HG03097 (cell line): ENCODE measurements at regions not wholly inside any gene's neighbourhood (a gene's known extent, or its start where the extent isn't known, plus 50 kb on each side); places are given as distances from the start of the nearest gene placed in this dataset.
"Not testable (repeated sequence)": the region's sequence is repeated elsewhere in the genome, so short reads cannot be mapped to it uniquely, and the experiment has no call there.

Experiments used
- ATAC-seq: cut with Tn5 transposase; IDR thresholded peaks from one replicate; pipeline ENCODE4 v1.9.1; 2021; ENCODE audit not compliant: unreplicated experiment, low FRiP score

DNA sequence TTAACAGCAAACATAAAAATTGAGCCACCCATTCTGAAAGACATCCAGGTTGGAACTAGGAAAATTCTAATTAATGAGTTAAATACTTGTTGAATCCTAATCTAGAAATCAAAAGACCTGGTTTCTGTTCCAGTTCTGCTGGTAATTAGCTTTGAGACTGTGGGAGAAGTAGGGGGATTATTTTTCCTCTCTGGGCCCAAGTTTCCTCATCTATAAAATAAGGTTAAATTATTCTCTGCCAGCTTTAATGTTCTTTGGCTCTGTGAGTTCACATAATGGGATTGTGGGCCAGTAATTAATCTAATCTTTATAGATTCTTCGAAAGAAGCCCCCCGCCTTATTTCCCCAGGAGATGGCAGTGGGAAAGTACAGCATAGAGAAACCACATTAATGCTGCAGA lies 104.6 kb downstream of the ENC1 start:
- ATAC-seq = no peak

DNA sequence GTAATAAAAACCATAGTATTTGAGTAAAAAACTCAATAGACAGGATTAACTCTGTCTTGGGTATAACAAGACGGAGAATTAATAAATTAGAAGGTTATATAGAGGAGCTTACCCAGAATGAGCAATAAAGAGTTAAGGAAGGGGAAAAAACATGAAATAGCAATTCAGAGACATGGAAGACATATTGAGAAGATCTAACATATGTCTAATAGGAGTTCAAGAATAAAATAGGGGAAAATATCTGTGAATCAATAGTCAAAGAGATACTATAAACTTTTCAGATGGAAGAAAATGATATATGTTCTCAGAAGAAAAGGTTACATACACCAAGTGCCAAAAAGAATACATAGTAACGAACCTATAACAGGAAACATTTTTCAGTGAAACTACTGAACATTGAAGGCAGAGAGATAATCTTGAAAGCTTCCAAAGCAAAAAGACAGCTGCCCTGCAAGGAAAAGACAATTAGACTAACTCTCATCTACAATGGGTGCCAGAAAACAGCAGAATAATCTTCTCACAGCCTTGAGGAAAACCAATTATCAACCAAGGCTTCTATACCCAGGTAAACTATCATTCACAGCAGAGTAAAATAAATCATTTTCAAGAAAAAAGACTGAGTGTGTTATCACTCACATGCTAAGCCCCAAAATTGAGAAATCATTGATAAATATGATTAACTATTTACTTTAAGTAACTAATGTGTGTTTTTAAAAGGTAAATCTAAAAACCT lies 106.0 kb downstream of the ENC1 start:
- ATAC-seq = no peak

DNA sequence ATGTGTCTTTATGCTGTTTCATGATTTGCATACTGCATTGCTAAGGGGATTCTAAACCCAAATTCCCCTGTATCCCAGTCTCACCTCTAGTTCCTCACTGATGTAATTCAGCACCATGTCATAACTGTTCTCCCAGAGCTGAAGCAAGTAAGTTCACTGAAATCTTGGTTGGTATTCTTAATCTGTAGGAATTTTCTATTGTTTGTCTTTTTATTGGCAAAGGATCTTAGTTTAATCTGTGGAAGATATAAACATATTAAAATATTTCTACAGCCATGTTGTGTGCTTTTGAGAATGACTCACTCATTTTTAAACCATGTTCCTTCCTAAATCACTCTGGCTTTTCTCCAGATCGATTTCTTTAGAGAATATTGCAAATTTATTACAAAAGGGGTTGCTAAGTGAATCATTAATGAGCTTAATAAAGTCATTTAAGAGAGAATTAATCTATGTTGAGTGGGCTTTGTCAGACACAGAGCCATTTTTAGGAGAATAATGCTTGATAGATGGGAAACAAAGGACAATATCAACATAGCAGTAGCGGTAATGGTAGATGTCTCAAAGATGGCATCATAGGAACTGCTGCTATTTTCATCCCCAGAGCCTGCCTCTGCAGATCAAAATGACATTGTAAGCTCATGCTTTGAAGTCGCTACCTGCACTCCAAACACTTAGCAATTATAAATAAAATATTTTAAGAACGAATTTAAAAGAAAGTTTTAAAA lies 110.0 kb downstream of the ENC1 start:
- no peak for ATAC-seq

DNA sequence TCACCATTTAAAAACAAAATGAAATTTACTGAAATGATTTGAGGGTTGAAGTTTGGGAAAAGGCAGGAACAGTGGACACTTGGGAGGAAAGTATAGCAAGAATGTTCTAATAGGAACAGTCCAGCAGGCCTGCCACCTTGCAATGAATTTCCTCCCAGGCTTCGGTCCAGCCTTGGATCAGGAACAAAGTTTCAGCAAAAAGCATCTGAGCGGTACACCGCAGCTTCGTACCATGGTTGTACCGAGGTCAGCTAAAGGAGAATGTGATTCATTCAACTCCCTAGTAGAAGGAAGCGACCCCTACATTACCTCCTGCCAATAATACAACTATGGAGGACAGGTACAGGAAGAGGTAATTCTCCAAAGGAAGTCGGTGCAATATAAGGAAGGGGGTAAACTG lies 111.4 kb downstream of the ENC1 start:
- ATAC-seq = no peak

DNA sequence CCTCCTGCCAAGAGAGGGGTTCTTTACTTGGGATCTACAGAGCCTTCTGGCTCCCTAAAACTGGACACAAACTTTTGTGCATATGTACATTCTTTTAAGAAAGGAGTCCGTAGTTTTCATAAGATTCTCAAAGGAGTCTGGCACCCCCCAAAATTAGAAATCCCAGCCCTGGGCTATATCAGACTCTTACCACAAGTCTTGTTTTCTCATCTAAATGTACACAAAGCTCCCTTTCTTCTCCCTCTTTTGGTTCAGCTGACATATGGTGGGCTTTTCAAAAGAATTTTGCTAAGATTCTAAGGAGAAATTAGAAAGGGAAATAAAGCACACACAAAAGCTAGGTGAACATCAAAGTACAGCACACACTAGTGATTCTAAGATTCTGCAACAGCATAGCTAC lies 114.4 kb downstream of the ENC1 start:
- ATAC-seq = no peak

DNA sequence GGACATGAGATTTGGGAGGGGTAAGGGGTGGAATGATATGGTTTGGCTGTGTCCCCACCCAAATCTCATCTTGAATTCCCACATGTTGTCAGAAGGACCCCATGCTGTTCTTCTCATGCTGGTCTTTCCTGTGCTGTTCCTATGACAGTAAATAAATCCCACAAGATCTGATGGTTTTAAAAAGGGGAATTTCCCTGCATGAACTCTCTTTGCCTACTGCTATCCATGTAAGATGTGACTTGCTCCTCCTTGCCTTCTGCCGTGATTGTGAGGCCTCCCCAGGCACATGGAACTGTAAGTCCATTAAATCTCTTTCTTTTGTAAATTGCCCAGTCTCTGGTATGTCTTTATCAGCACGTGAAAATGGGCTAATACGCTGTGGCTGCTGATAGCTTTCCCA lies 115.8 kb downstream of the ENC1 start:
- not testable (repeated sequence) for ATAC-seq

DNA sequence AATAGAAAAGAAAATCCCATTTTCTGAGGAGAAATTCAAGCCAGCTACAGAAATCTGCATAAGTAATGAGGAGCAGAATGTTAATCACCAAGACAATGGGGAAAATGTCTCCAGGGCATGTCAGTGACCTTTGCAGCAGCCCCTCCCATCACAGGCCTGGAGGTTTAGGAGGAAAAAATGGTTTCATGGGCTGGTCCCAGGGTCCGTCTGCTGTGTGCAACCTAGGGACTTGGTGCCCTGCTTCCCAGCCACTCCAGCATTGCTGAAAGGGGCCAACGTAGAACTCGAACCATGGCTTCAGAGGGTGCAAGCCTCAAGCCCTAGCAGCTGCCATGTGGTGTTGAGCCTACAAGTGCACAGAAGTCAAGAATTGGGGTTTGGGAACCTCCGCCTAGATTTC lies 116.8 kb downstream of the ENC1 start:
- ATAC-seq = not testable (repeated sequence)

DNA sequence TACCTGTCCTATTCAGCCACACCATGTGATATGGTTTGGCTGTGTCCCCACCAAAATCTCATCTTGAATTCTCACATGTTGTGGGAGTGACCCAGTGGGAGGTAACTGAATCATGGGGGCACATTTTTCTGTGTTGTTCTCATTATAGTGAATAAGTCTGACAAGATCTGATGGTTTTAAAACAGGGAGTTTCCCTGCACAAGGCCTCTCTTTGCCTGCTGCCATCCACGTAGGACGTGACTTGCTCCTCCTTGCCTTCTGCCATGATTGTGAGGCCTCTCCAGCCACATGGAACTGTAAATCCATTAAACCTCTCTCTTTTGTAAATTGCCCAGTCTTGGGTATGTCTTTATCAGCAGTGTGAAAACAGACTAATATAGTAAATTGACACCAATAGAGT lies 117.7 kb downstream of the ENC1 start:
- ATAC-seq = not testable (repeated sequence)

DNA sequence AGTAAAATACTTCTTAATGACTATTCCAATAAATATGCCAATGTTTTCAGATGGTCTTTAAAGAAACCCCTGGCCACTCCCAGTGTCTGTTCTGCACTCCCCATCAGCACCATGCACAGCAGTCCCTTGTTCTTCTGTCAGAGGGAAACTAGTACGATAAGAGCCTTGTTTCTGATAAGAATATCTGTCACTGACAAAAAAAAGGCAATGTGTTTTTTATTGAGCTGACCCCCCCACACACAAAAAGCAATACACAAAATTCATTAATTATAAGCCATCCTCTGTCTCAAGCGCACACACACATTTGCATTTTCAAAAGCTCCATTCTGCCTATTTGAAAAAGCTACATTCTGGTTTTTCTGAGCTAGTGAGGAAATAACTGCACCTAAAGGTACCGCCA lies 119.1 kb downstream of the ENC1 start:
- no peak for ATAC-seq

DNA sequence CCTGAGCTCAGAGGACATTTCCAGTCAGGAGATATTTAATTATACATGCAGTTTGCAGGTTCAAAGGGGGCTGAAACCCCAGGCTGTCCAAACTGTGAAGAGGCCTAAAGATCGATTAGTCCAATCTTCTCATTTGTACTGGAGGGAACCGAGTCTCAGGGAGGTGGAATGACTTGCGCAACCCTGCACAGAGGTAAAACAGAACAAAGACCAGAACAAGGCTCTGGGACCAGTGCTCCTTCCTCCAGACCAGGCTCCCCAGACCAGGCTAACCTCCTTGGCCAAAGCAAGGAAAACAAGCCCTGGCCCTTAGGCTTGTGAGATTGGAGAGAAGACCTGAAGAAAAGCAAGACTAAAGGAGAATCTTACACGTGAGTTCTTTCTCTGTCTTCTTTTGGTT lies 120.8 kb downstream of the ENC1 start:
- no peak for ATAC-seq

DNA sequence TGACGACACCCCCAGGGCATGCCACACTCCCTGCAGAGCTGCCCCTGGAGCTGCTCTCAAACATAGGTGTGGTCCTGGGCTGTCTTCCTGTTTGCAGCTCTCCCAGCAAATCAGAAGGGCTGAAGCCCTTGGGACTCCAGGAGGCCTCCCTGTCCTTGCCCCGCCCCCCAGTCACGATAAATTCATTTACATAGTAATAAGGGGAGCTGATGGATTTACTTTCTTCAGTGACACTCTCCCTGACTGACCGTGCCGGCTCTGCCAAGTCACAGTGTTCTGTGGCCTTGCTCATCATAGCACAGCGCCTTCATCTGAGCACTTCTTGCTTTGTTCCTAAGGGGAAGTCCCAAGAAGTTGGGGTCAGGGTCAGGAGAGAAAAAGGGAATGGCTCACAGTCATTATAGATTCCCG lies 121.4 kb downstream of the ENC1 start:
- no peak for ATAC-seq

DNA sequence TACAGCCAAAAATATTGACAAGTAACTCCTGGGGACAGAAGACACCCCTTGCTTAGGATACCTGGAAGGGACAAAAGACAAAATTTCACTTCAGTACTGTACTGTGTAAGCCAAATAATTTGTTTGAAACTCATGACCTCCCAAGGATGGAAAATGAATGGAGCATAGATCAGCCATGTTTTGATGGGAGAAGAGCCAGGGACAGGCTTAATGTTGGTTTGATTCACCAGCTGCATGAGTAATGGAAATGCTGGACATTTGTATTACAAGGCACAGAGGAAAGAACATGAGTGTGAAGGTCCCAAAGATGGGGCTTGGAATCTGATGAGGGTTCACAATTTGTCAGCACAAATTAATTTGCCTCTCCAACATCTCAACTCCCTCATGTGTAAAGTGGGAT lies 122.8 kb downstream of the ENC1 start:
- no peak for ATAC-seq

DNA sequence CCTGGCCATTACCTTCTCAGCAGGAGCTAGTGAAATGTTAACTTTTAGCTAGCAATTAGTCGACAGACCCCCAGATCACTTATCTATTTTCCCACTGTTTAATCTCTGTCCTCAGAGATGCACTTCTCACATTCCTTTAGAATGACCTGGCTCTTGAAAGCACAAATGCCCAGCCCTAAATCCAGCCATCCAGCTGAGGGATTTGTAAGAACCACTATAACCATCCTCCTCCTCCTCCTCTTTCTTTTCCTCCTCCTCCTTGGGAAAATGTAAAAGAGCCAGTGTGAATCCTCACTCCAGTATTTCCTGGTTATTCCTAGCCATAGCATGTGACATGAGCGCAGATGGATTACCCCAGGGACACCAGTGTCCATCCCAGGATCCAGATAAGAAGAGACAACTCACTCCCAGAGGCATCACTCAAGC lies 124.3 kb downstream of the ENC1 start:
- ATAC-seq = no peak

DNA sequence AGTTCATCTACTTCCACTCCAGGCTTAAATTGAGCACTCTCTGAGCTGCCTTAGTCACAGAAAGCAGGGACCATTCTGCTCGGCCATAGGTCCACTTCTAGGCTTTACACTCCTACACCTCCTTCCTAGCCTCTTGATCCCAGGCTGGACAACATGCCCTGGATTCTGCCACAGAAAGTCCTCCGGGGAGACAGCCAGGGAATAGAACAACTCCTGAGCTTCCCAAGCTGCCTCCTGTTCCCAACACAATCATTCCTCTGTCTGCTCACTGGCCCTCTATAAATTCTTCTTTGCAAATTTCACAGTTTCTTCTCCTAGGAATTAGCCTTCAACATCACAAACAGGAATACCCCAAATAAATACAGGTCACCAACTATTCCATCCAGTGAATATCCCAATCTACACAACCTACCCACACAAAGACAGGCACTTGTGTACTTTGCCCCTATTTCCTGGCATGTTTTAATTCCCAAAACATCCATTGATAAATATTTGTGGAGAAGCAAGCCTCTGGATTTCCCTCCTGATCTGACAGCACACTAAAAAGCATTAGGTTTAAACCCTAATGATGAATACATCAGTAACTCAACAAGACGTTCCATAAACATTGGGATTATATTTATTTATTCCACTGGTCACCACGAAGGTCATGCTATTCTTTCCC lies 125.5 kb downstream of the ENC1 start:
- no peak for ATAC-seq

DNA sequence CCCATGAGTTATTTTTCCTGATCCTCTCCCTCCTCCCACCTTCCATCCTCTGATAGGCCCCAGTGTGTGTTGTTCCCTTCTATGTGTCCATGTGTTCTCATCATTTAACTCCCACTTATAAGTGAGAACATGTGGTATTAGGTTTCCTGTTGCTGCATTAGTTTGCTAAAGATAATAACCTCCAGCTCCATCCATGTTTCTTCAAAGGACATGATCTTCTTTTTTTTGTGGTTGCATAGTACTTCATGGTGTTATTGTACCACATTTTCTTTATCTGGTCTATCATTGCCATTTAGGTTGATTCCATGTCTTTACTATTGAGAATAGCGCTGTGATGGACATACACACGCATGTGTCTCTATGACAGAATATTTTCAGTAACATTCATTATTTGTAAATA lies 128.8 kb downstream of the ENC1 start:
- ATAC-seq = not testable (repeated sequence)

DNA sequence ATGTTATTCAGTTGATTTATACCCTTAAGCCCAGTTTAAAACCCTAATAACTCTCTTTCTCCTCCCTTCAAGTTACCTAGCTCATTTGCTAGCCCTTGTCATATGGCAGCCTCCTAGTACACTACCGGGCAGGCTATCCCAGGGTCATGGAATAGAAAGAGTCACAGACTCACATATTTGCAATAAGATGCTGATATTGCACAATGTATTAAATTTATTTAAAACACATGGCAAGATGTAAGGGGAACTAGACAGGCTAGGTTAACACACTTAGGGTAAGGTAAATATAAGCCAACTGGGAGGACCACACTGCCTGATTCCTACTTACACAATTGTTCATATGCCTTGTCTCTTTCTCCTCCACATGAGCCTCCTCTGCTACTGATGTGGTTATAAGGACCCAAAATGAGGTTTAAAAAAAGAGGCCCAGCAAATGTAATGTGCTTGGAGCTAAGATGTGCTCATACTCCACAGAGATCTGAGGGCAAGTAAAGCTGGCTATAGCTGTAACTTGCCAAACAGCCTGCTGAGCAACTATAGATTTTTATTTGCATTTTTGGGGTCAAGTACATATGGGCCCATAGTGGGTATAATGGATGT lies 130.0 kb downstream of the ENC1 start:
- ATAC-seq = no peak

DNA sequence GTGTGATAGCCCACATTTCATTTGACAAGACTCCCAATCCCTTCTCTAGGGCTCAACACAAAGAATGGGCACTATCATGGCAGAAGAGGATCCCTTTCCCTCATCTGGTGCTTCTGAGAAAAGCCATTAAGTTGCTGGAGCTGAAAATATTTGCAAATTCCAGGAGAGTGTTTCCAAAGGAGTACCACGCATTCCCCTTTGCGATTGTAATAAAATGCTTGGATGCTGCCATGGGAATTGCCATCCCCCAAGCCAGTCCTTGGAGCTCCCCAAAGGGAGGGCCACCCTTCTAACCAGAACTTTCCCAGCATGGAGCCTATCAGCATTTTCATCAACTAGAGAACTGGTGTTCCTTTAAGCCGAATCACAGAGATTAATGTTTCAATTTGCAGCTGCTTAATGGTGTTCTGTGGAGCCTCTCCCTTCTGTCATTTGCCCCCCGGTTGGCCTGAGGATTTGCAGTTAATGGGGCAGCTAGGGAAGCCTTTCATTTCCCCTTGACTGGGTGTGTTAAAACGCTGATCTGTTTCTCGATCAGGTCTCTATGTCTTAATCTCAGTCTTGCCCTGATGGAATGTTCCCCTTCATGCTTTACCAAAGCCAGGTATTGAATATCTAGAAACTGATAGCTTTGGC lies 133.0 kb downstream of the ENC1 start:
- no peak for ATAC-seq

DNA sequence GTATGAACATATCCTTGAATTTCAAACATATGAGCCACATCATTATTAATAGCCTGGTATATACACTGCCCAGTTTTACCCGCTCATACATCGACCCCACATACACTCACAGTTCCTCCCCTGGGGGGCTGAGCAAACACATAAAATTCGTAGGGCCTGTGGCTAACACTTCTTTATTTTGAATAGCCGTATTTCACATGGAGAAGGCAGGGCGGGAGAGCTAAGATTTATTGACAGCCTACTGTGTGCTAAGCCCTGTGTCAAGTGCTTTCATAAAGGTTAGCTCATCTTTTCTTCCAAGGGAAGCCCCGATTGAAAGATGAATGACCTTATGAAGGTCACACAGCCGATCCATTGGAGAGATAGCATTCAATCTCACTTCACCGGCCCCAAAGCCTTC lies 134.4 kb downstream of the ENC1 start:
- no peak for ATAC-seq

DNA sequence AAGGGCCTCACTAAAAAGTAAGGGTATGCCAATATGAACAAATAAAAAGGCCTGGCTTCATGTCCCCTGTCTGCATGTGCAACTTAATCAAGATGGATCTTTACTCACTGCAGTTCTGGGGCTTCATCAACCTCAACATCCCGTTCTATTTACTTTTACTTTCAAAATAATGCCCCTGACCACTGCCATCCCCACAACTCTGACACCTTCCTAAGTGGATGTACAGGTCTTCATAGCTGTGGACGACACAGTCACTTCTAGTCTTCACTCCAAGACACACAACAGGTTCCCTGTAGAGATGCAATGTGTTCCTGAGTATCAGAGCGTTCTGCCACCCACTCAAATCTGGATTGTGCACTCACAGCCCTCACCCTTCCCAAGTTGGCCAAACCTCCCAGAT lies 136.1 kb downstream of the ENC1 start:
- ATAC-seq = no peak

DNA sequence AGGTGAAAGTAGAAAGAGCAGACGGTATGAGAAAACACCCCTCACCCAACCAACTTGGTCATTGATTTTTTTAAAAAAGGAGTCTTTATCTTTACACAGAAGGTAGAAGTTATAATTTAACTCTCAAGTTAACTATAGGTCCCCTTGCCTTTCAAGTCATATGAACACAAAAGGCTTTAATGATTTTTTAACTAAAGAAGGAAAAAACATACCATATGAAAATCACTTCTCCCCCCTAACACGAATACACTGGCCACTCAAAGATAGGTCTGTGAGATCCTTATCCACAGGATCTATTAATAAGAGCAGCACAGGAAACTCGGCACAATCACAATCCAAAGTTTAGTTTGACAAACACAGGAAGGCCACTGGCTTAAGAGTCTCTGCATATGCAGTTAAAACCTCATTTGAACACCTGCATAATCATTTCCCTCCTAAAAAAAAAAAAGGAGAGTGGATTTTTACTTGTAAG lies 138.0 kb downstream of the ENC1 start:
- ATAC-seq = no peak
